ENCODE measurements at regions not wholly inside any gene's neighbourhood (a gene's known extent, or its start where the extent isn't known, plus 50 kb on each side); places are given as distances from the start of the nearest gene placed in this dataset.

DNA sequence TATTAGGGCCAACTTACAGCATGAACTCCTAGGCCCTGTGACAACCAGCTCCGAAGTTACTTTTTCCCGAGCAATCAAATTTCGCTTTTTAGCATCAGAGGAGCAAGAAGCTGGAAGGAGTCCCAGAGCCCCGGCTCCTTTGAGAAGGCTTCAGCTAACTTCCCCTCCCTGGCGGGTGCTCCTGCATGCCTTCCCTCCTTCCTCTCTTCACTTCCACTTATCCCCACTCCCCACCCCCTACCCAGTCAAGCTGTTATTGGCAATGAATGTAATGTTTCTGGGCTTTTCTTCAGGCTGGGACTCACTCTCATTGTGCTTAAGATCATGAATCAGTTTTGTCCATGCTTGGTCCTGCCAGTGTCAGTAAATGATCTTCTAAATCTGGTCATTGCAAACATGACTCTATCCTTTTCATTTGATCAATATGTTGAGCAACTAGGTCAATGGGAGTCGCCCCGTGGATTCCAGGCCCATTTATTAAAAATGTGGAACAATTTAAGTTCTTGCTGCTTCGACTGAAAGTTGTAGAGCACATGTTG, 94.5 kb upstream of the TSPAN2 start:
- TF ChIP-seq, protein P1, sequence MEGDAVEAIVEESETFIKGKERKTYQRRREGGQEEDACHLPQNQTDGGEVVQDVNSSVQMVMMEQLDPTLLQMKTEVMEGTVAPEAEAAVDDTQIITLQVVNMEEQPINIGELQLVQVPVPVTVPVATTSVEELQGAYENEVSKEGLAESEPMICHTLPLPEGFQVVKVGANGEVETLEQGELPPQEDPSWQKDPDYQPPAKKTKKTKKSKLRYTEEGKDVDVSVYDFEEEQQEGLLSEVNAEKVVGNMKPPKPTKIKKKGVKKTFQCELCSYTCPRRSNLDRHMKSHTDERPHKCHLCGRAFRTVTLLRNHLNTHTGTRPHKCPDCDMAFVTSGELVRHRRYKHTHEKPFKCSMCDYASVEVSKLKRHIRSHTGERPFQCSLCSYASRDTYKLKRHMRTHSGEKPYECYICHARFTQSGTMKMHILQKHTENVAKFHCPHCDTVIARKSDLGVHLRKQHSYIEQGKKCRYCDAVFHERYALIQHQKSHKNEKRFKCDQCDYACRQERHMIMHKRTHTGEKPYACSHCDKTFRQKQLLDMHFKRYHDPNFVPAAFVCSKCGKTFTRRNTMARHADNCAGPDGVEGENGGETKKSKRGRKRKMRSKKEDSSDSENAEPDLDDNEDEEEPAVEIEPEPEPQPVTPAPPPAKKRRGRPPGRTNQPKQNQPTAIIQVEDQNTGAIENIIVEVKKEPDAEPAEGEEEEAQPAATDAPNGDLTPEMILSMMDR (IDR thresholded peaks at IDR 0.05) = no peak
- TF ChIP-seq POLR2A (IDR thresholded peaks at IDR 0.05) = no peak

Measured in esophagus squamous epithelium (tissue), 4 donors.